Neural progenitor cell (in vitro differentiated cells): ENCODE measurements at regions not wholly inside any gene's neighbourhood (a gene's known extent, or its start where the extent isn't known, plus 50 kb on each side); places are given as distances from the start of the nearest gene placed in this dataset.

Source experiments
- DNase-seq: peaks from one replicate; pipeline ENCODE4 v3.0.0-alpha.2; 2016; ENCODE audit warnings: low spot score
- H2AFZ ChIP-seq: fragments of 200-600 bp; sonication (generic); replicated peaks from 2 replicates; pipeline ENCODE4 v1.6.1; 2016; ENCODE audit warnings: antibody characterized with exemption
- H3F3A ChIP-seq: fragments of 200-600 bp; sonication (generic); 2 replicates; pipeline ENCODE4 v1.6.1; 2016; ENCODE audit warnings: antibody characterized with exemption, low read depth
- H3K27ac ChIP-seq: fragments of 200-600 bp; sonication (generic); 2 replicates; pipeline ENCODE4 v1.5.1; 2016; ENCODE audit warnings: mild to moderate bottlenecking
- H3K27me3 ChIP-seq: fragments of 200-600 bp; sonication (generic); 2 replicates; pipeline ENCODE4 v1.6.1; 2016; ENCODE audit warnings: mild to moderate bottlenecking, moderate library complexity
- H3K36me3 ChIP-seq: fragments of 200-600 bp; sonication (generic); 2 replicates; pipeline ENCODE4 v1.5.1; 2016
- H3K4me1 ChIP-seq: fragments of 200-600 bp; sonication (generic); 2 replicates; pipeline ENCODE4 v1.6.1; 2016; ENCODE audit warnings: mixed run types
- H3K4me2 ChIP-seq: fragments of 200-600 bp; sonication (generic); 2 replicates; pipeline ENCODE4 v1.6.1; 2016
- H3K4me3 ChIP-seq: fragments of 200-600 bp; sonication (generic); 2 replicates; pipeline ENCODE4 v1.5.1; 2016
- H3K79me2 ChIP-seq: fragments of 200-600 bp; sonication (generic); 2 replicates; pipeline ENCODE4 v1.6.1; 2016; ENCODE audit warnings: low read depth
- H3K9ac ChIP-seq: fragments of 200-600 bp; sonication (generic); 2 replicates; pipeline ENCODE4 v1.6.1; 2016
- H3K9me3 ChIP-seq: fragments of 200-600 bp; sonication (generic); 2 replicates; pipeline ENCODE4 v1.5.1; 2016; ENCODE audit warnings: low read depth
- H4K20me1 ChIP-seq: fragments of 200-600 bp; sonication (generic); 2 replicates; pipeline ENCODE4 v1.6.1; 2016; ENCODE audit warnings: low read depth
- H3K27ac Mint-ChIP-seq: 3 replicates; pipeline ENCODE4 v1.8.0; 2021; ENCODE audit warnings: mixed read lengths
- H3K27me3 Mint-ChIP-seq: 2 replicates; pipeline ENCODE4 v1.8.0; 2022; ENCODE audit warnings: low read depth, mild to moderate bottlenecking, inconsistent platforms, moderate library complexity, mixed read lengths; ENCODE audit not compliant: insufficient read depth
- H3K36me3 Mint-ChIP-seq: 3 replicates; pipeline ENCODE4 v1.8.0; 2021; ENCODE audit warnings: mixed read lengths
- H3K4me1 Mint-ChIP-seq: 3 replicates; pipeline ENCODE4 v1.8.0; 2021; ENCODE audit warnings: mixed read lengths
- H3K4me3 Mint-ChIP-seq: 3 replicates; pipeline ENCODE4 v1.8.0; 2021; ENCODE audit warnings: mild to moderate bottlenecking, moderate library complexity, mixed read lengths
- H3K9me3 Mint-ChIP-seq: 3 replicates; pipeline ENCODE4 v1.8.0; 2020; ENCODE audit warnings: mixed read lengths
- EZH2 ChIP-seq: fragments of 200-600 bp; sonication (generic); IDR thresholded peaks from 2 replicates; pipeline ENCODE4 v1.6.1; 2017; ENCODE audit warnings: antibody characterized with exemption, mild to moderate bottlenecking, moderate library complexity
- EZH2phosphoT487 ChIP-seq: fragments of 200-600 bp; sonication (generic); IDR thresholded peaks from 2 replicates; pipeline ENCODE4 v1.6.1; 2017; ENCODE audit warnings: antibody characterized with exemption
- TF ChIP-seq, protein P1 (sequence below): fragments of 200-600 bp; sonication (generic); IDR thresholded peaks from 2 replicates; pipeline ENCODE4 v1.5.1; 2017; ENCODE audit warnings: antibody characterized with exemption, mild to moderate bottlenecking

DNA sequence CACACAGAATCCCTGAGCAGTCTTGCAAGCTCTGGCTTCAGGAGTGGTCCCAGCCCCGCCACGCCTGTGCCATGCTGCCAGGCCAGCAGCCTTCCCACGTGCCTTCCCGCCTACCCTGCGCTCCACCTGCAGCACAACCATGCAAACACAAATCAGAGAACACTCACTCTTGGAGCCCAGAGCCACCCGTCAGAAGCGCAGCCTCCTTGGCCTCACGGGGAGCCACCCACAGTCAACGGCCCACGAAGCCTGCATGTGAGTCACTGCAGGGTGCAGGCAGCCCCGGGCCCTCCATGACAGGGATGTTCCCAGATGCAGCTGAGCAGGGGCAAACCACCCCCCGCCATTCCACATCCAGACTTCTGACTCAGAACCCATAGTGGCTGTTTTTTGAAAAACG is 217.0 kb downstream of the DLL1 start:
- H3K4me1 ChIP-seq = no peaks in the 10 kb centered on the region
- DNase-seq = no peak
- H3K36me3 ChIP-seq = no peaks in the 10 kb centered on the region
- peaks cover 18% of the 10 kb centered on the region for H3K9me3 ChIP-seq
- no peaks in the 10 kb centered on the region for H4K20me1 ChIP-seq
- Mint-ChIP-seq H3K9me3 (peaks cover 23% of the 10 kb centered on the region), H3K27ac (no peak overlapping the region), H3K36me3 (no peaks in the 10 kb centered on the region), H3K4me3 (no peak overlapping the region), H3K27me3 (peaks cover 16% of the 10 kb centered on the region), H3K4me1 (peaks cover 8% of the 10 kb centered on the region)
- H3K9ac ChIP-seq = no peak overlapping the region
- H3K4me3 ChIP-seq = no peak overlapping the region
- no peak overlapping the region for H3K27ac ChIP-seq
- no peak overlapping the region for H3K4me2 ChIP-seq
- TF ChIP-seq EZH2phosphoT487 (no peak), EZH2 (no peak)
- TF ChIP-seq, protein P1, sequence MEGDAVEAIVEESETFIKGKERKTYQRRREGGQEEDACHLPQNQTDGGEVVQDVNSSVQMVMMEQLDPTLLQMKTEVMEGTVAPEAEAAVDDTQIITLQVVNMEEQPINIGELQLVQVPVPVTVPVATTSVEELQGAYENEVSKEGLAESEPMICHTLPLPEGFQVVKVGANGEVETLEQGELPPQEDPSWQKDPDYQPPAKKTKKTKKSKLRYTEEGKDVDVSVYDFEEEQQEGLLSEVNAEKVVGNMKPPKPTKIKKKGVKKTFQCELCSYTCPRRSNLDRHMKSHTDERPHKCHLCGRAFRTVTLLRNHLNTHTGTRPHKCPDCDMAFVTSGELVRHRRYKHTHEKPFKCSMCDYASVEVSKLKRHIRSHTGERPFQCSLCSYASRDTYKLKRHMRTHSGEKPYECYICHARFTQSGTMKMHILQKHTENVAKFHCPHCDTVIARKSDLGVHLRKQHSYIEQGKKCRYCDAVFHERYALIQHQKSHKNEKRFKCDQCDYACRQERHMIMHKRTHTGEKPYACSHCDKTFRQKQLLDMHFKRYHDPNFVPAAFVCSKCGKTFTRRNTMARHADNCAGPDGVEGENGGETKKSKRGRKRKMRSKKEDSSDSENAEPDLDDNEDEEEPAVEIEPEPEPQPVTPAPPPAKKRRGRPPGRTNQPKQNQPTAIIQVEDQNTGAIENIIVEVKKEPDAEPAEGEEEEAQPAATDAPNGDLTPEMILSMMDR = no peak
- H2AFZ ChIP-seq = no peak overlapping the region
- no peaks in the 10 kb centered on the region for H3K79me2 ChIP-seq
- H3F3A ChIP-seq = no peaks in the 10 kb centered on the region
- H3K27me3 ChIP-seq = no peaks in the 10 kb centered on the region

DNA sequence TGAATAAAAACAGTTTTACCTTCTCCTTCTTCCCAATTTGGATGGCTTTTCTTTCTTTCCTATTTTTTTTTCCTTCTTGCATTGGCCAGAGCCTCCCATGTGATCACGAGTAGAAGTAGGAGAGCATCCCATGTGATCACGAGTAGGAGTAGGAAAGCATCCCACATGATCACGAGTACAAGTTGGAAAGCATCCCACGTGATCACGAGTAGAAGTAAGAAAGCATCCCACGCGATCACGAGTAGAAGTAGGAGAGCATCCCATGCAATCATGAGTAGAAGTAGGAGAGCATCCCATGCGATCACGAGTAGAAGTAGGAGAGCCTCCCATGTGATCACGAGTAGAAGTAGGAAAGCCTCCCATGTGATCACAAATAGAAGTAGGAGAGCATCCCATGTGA is 218.6 kb downstream of the DLL1 start:
- Mint-ChIP-seq H3K27ac (no peak overlapping the region), H3K4me1 (peaks cover 12% of the 10 kb centered on the region), H3K9me3 (peaks cover 23% of the 10 kb centered on the region), H3K27me3 (peaks cover 6% of the 10 kb centered on the region), H3K36me3 (no peaks in the 10 kb centered on the region), H3K4me3 (no peak overlapping the region)
- no peak overlapping the region for H3K27ac ChIP-seq
- H4K20me1 ChIP-seq = no peaks in the 10 kb centered on the region
- H3K4me1 ChIP-seq = no peaks in the 10 kb centered on the region
- no peak for TF ChIP-seq EZH2phosphoT487
- TF ChIP-seq, protein P1 = no peak
- no peak for TF ChIP-seq EZH2
- peaks cover 18% of the 10 kb centered on the region for H3K9me3 ChIP-seq
- no peaks in the 10 kb centered on the region for H3K27me3 ChIP-seq
- H3K36me3 ChIP-seq = no peaks in the 10 kb centered on the region
- DNase-seq = no peak
- no peak overlapping the region for H2AFZ ChIP-seq
- no peak overlapping the region for H3K4me3 ChIP-seq
- H3K79me2 ChIP-seq = no peaks in the 10 kb centered on the region
- H3F3A ChIP-seq = no peaks in the 10 kb centered on the region
- H3K4me2 ChIP-seq = no peak overlapping the region
- H3K9ac ChIP-seq = no peak overlapping the region

DNA sequence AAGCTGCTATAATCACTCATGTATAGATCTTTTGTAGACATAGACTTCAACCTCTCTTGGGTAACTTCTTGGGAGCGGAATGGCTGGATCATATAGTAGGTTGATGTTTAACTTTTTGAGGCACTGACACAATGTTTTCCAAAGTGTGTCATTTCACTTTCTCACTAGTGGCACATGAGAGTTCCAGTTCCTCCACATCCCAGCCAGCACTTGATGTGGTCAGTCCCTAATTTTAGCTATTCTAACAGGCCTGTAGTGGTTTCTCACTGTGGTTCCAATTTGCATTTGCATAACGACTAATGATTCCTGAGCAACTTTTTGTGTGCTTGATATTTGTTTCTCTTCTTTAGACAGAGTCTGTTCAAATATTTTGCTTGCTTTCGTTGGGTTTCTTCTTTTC is 221.3 kb downstream of the DLL1 start:
- peaks cover 4% of the 10 kb centered on the region for H3K4me1 ChIP-seq
- no peak overlapping the region for H3K4me2 ChIP-seq
- H3K27ac Mint-ChIP-seq = no peak overlapping the region
- H3K9ac ChIP-seq = no peak overlapping the region
- H3K79me2 ChIP-seq = no peaks in the 10 kb centered on the region
- no peak overlapping the region for H3K4me3 ChIP-seq
- H3K9me3 ChIP-seq = peaks cover 18% of the 10 kb centered on the region
- TF ChIP-seq EZH2phosphoT487 (no peak), EZH2 (no peak)
- TF ChIP-seq, protein P1 = no peak
- no peak overlapping the region for H3K27ac ChIP-seq
- peaks cover 26% of the 10 kb centered on the region for H3K9me3 Mint-ChIP-seq
- H3K27me3 Mint-ChIP-seq = no peaks in the 10 kb centered on the region
- no peak overlapping the region for H3K4me3 Mint-ChIP-seq
- no peak overlapping the region for H2AFZ ChIP-seq
- H4K20me1 ChIP-seq = no peaks in the 10 kb centered on the region
- H3F3A ChIP-seq = no peaks in the 10 kb centered on the region
- H3K36me3 Mint-ChIP-seq = no peaks in the 10 kb centered on the region
- DNase-seq = no peak
- no peaks in the 10 kb centered on the region for H3K36me3 ChIP-seq
- H3K4me1 Mint-ChIP-seq = peaks cover 9% of the 10 kb centered on the region
- H3K27me3 ChIP-seq = no peaks in the 10 kb centered on the region
